ENCODE measurements at regions not wholly inside any gene's neighbourhood (a gene's known extent, or its start where the extent isn't known, plus 50 kb on each side); places are given as distances from the start of the nearest gene placed in this dataset.

DNA sequence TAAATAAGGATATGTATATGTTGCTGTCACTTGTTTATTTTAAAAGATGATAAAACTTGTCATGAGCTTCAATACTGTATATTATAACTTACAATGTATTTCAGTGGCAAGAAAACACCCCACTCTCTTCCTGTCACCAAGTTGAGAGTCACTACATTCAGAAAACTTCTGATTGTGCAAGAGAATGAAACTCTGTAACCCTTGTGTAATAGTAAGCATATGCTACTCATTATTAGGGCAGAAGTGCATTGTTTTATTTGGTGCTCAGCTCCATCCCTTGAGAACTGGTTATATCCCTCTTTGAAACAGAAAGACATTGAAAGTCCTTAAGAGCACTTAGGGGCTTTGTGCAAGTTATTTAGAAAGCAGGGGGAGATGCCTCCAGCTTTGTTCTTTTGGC is 594.5 kb downstream of the ARAP2 start:
- TF ChIP-seq, protein P1, sequence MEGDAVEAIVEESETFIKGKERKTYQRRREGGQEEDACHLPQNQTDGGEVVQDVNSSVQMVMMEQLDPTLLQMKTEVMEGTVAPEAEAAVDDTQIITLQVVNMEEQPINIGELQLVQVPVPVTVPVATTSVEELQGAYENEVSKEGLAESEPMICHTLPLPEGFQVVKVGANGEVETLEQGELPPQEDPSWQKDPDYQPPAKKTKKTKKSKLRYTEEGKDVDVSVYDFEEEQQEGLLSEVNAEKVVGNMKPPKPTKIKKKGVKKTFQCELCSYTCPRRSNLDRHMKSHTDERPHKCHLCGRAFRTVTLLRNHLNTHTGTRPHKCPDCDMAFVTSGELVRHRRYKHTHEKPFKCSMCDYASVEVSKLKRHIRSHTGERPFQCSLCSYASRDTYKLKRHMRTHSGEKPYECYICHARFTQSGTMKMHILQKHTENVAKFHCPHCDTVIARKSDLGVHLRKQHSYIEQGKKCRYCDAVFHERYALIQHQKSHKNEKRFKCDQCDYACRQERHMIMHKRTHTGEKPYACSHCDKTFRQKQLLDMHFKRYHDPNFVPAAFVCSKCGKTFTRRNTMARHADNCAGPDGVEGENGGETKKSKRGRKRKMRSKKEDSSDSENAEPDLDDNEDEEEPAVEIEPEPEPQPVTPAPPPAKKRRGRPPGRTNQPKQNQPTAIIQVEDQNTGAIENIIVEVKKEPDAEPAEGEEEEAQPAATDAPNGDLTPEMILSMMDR (IDR thresholded peaks at IDR 0.05; ENCODE audit: poor library complexity): no peak
- TF ChIP-seq EZH2phosphoT487 (IDR thresholded peaks at IDR 0.05; ENCODE audit: low read depth, severe bottlenecking, unreplicated experiment): no peak
- no peak for TF ChIP-seq EZH2 (IDR thresholded peaks at IDR 0.05; ENCODE audit: borderline replicate concordance)
